BE2C (cell line): ENCODE measurements at regions not wholly inside any gene's neighbourhood (a gene's known extent, or its start where the extent isn't known, plus 50 kb on each side); places are given as distances from the start of the nearest gene placed in this dataset.

Source experiments
- DNase-seq: peaks from one replicate; pipeline ENCODE4 v3.0.0-alpha.2; 2020
- H3K27me3 ChIP-seq: fragments of 250-450 bp; sonication (Bioruptor Pico); 2 replicates; pipeline ENCODE4 v1.5.1; 2020; ENCODE audit warnings: mild to moderate bottlenecking
- H3K36me3 ChIP-seq: fragments of 250-450 bp; sonication (Bioruptor Pico); 2 replicates; pipeline ENCODE4 v1.5.1; 2020; ENCODE audit warnings: mild to moderate bottlenecking
- H3K4me1 ChIP-seq: fragments of 250-450 bp; sonication (Bioruptor Pico); 2 replicates; pipeline ENCODE4 v1.5.1; 2020
- H3K4me3 ChIP-seq: 2 replicates; pipeline ENCODE4 v1.5.1; 2011; ENCODE audit warnings: low read depth, low read length
- H3K9me3 ChIP-seq: fragments of 250-450 bp; sonication (Bioruptor Pico); 2 replicates; pipeline ENCODE4 v1.5.1; 2020
- CTCF ChIP-seq: IDR thresholded peaks from 2 replicates; pipeline ENCODE4 v1.5.1; 2012; ENCODE audit warnings: mild to moderate bottlenecking, low read depth, low read length

DNA sequence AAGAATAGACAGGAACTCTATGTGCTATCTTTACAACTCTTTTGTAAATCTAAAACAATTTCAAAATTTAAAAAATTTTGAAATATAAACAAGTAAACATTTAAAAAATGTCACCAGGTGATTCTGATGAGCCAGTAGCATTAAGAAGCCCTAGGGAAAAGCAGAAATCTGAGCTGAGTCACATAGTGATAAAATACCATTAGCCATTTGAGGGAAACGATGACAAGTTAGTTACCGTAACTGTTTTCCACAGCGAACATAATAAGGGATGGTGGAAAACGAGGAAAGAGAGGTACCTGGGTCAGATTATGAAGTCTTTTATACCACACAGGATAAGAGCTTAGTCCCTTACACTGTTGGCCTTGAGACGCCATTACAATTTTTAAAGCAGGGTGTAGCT, 55.5 kb downstream of the PRR15 start:
- no peak for TF ChIP-seq CTCF

DNA sequence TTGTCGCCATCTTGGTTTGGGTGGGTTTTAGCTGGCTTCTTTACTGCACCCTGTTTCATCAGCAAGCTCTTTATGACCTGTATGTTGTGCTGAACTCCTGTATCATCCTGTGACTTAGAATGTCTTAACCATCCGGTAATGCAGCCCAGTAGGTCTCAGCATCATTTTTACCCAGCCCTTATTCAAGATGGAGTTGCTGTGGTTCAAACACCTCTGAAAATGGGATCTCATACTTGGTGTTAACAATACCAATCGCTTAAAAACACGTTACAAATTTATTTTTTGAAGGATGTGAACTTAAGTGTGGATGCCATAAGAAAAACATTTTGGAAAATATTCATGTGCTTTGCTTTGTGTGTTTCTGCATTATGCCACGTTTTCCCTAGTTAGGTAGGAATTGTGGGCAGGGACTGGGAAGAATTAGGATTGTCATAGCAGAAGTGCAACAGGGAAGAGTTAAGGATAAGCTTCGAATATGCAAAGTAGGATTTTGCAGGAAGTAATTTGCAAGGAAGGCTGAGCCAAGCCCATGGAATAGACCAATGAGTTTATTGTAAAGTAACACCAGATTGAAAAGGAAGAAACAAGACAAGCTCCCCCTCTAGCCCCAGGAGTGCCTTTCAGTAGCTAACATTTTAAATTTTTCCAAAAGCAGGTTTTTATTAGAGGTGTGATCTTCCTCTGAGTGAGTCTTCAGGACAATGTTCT, 56.4 kb downstream of the PRR15 start:
- TF ChIP-seq CTCF, result no peak
- no peak overlapping the region for H3K4me3 ChIP-seq
- H3K4me1 ChIP-seq, result no peaks in the 10 kb centered on the region
- no peaks in the 10 kb centered on the region for H3K9me3 ChIP-seq
- no peaks in the 10 kb centered on the region for H3K27me3 ChIP-seq
- no peaks in the 10 kb centered on the region for H3K36me3 ChIP-seq
- no peak for DNase-seq

More for the DNA sequence above, 55.5 kb downstream of the PRR15 start:
- Histone ChIP-seq H3K4me3 (no peak overlapping the region), H3K27me3 (no peaks in the 10 kb centered on the region), H3K9me3 (no peaks in the 10 kb centered on the region), H3K36me3 (no peaks in the 10 kb centered on the region), H3K4me1 (no peaks in the 10 kb centered on the region)
- DNase-seq, result no peak

DNA sequence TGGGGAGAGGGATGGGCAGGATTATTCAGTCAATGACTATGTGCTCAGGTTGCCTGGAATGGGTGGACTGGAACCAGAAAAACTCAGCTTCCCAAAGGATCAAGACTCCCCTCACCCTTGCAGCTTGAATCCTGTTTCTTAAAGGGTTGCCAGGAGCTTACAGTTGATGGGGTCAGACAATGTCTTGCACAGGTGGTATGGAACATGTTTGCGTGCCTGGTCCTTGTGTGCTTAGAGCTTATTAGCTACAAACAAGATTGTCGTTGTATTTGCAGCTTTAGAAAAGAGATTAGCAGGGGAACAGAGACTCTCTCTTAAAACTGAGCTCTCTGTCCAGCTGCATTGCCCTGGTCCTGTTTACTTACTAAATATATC, 56.9 kb downstream of the PRR15 start:
- Histone ChIP-seq H3K9me3 (no peaks in the 10 kb centered on the region), H3K27me3 (no peaks in the 10 kb centered on the region), H3K36me3 (no peaks in the 10 kb centered on the region), H3K4me1 (no peaks in the 10 kb centered on the region), H3K4me3 (no peak overlapping the region)
- no peak for TF ChIP-seq CTCF
- DNase-seq, result no peak

DNA sequence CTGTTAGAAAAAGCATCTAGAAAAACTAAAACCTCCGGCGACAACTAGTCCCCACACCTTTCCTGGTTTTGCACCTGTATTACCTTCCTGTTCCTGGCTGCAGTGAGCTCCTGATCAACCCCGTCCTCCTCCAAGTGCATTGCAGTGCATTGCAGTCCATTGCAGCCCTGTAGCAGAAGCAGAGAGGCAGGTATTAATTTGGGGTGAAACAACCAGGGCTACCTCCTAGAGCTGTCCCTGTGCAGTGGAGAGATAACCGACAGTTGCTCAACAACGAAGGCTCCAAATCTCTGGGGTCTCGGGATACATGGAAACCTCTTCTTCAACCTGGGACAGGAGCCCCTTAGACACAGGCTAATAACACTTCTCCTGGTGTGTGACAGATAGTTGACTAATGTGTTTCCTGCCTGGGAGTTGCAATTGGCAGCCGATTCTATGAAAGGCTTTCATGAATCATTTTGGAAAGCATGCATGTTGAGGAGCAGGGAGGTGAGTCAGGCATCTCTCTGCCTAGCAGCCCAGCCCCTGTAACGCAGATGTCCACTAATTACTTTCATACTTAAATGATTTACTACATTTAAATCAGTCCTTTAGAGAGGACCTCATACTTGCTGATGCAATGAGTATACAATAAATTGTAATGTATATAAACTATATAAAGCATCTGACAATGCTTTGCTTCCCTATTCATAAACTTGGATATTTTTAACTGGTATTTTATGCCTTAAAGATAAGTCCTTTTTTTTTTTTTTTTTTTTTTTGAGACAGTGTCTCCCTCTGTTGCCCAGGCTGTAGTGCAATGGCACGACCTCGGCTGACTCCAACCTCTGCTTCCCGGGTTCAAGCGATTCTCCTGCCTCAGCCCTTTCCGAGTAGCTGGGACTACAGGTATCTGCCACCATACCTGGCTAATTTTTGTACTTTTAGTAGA, 59.0 kb downstream of the PRR15 start:
- H3K4me1 ChIP-seq, result no peaks in the 10 kb centered on the region
- DNase-seq, result no peak
- no peaks in the 10 kb centered on the region for H3K9me3 ChIP-seq
- TF ChIP-seq CTCF, result no peak
- no peaks in the 10 kb centered on the region for H3K36me3 ChIP-seq
- H3K27me3 ChIP-seq, result no peaks in the 10 kb centered on the region
- no peak overlapping the region for H3K4me3 ChIP-seq

DNA sequence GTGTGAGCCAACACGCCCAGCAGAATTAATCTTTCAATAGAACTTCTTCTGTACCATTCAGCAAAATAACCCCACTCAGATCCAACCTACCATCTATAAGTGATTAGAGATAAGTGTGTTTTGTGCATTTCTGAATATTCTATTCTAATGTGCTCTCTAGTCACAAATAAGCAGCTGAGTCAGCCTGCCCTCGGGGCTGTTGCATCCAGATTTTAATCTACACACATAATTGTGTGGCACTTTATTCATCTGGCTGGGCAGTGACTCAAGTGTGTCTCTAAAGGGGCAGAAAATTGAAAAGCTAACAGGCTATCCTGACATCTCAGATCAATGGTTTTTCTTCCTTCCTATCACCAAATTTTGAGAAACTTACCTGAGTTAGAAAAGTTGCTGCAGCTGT, 60.3 kb downstream of the PRR15 start:
- no peak for DNase-seq
- no peaks in the 10 kb centered on the region for H3K9me3 ChIP-seq
- no peaks in the 10 kb centered on the region for H3K4me1 ChIP-seq
- H3K27me3 ChIP-seq, result no peaks in the 10 kb centered on the region
- no peaks in the 10 kb centered on the region for H3K36me3 ChIP-seq
- TF ChIP-seq CTCF, result no peak
- H3K4me3 ChIP-seq, result no peak overlapping the region

GRCh38 chr7:29626730-29627129, 63.1 kb downstream of the PRR15 start:
- DNase-seq, result no peak

More at GRCh38 chr7:29626730-29627129, 63.1 kb downstream of the PRR15 start:
- TF ChIP-seq CTCF, result no peak
- no peak overlapping the region for H3K4me3 ChIP-seq
- no peaks in the 10 kb centered on the region for H3K36me3 ChIP-seq
- no peaks in the 10 kb centered on the region for H3K4me1 ChIP-seq
- H3K27me3 ChIP-seq, result no peaks in the 10 kb centered on the region
- no peaks in the 10 kb centered on the region for H3K9me3 ChIP-seq
